Neutrophil (primary cell): ENCODE measurements at regions not wholly inside any gene's neighbourhood (a gene's known extent, or its start where the extent isn't known, plus 50 kb on each side); places are given as distances from the start of the nearest gene placed in this dataset.

Experiments used
- H3K27ac ChIP-seq: fragments of 200-600 bp; sonication (generic); 2 replicates; pipeline ENCODE4 v1.5.1; 2016; ENCODE audit warnings: mild to moderate bottlenecking, moderate library complexity
- H3K27me3 ChIP-seq: fragments of 200-600 bp; sonication (generic); 2 replicates; pipeline ENCODE4 v1.6.0; 2016; ENCODE audit warnings: mild to moderate bottlenecking
- H3K36me3 ChIP-seq: fragments of 200-600 bp; sonication (generic); 2 replicates; pipeline ENCODE4 v1.5.1; 2017
- H3K4me1 ChIP-seq, 2 experiments: fragments of 200-600 bp in 1 of 2; sonication (generic) in 1 of 2; 1 replicate in 1 of 2; 2 replicates in 1 of 2; pipeline versions ENCODE4 v1.5.1 to v1.6.1; 2013 to 2016; ENCODE audit warnings: low read depth in 1 of 2, low read length in 1 of 2, mild to moderate bottlenecking in 1 of 2, moderate library complexity in 1 of 2; ENCODE audit not compliant: control insufficient read depth in 1 of 2, insufficient read depth in 1 of 2
- H3K4me3 ChIP-seq, 2 experiments: fragments of 200-600 bp in 1 of 2; sonication (generic) in 1 of 2; 1 replicate in 1 of 2; 2 replicates in 1 of 2; pipeline ENCODE4 v1.5.1; 2013 to 2016; ENCODE audit warnings: low read depth in 1 of 2, low read length in 1 of 2, mild to moderate bottlenecking in 1 of 2, moderate library complexity in 1 of 2
- H3K9me3 ChIP-seq: fragments of 200-600 bp; sonication (generic); 2 replicates; pipeline ENCODE4 v1.5.1; 2016
- TF ChIP-seq, protein P1 (sequence below): fragments of 200-600 bp; sonication (generic); IDR thresholded peaks from 2 replicates; pipeline ENCODE4 v1.5.1; 2016; ENCODE audit warnings: antibody characterized with exemption

DNA sequence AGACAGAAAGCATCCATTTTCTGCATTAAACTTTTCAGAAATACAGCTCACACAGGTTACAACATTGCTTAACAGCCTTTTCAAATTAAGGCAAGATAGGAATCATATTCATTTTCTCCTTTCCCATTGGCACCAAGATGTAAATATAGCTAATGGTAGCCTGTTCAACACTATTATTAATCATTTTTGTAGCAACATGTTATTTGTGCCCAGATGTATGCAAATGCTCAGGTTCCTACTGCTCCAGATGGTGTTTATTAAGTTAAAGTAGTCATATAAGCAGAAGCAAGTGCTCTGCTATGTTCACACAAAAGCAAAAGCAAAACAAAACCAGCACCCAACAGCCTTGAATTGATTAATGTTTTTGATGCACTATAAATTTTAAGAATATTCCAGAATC, 1110.6 kb downstream of the SLC6A15 start:
- TF ChIP-seq, protein P1, sequence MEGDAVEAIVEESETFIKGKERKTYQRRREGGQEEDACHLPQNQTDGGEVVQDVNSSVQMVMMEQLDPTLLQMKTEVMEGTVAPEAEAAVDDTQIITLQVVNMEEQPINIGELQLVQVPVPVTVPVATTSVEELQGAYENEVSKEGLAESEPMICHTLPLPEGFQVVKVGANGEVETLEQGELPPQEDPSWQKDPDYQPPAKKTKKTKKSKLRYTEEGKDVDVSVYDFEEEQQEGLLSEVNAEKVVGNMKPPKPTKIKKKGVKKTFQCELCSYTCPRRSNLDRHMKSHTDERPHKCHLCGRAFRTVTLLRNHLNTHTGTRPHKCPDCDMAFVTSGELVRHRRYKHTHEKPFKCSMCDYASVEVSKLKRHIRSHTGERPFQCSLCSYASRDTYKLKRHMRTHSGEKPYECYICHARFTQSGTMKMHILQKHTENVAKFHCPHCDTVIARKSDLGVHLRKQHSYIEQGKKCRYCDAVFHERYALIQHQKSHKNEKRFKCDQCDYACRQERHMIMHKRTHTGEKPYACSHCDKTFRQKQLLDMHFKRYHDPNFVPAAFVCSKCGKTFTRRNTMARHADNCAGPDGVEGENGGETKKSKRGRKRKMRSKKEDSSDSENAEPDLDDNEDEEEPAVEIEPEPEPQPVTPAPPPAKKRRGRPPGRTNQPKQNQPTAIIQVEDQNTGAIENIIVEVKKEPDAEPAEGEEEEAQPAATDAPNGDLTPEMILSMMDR = no peak
- no peak overlapping the region for H3K27ac ChIP-seq
- H3K27me3 ChIP-seq = no peaks in the 10 kb centered on the region
- no peak overlapping the region for H3K4me3 ChIP-seq
- H3K36me3 ChIP-seq = no peaks in the 10 kb centered on the region
- H3K4me1 ChIP-seq = no peaks in the 10 kb centered on the region
- no peaks in the 10 kb centered on the region for H3K9me3 ChIP-seq

DNA sequence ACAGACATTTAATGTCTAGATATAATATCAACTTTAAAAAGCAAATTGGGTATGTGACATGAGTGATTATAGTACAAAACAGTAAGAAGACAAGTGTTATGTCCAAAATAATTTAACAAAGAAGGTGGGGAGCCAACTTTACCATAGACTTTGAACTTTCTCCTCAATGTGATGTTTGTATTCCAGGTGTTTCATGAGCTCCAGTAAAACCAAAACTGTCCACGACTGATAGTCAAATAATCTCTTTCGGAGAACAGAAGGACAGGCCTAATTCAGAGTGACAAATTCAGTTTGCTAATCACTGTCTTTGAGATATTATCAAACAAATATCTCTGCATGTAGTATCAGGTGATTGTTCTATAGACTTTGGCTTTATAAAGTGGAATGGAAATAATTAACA, 1112.6 kb downstream of the SLC6A15 start:
- Histone ChIP-seq H3K4me3 (no peak overlapping the region), H3K4me1 (no peaks in the 10 kb centered on the region), H3K27ac (no peak overlapping the region), H3K27me3 (no peaks in the 10 kb centered on the region), H3K36me3 (no peaks in the 10 kb centered on the region), H3K9me3 (no peaks in the 10 kb centered on the region)
- TF ChIP-seq, protein P1 = no peak

DNA sequence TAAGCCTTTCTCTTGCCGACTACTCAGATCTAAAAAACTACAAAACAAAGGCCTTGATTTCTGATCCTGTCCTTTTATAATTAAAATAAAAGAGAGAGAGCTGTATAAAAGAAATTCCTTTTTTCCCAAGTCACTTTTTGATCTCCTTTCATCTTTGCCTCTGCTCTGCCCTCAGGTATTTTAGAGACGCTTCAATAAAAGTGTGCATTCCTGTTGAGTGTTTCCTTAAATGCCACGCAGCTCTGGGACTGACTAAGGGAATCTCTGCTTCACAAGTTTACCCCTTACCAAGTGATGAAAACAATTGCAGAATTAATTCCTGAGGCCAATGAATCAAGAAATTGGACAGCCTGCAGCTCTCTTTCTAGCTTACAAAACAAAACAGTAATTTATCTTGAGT, 1109.8 kb downstream of the TMTC2 start:
- no peaks in the 10 kb centered on the region for H3K27me3 ChIP-seq
- no peak overlapping the region for H3K27ac ChIP-seq
- H3K4me3 ChIP-seq = no peak overlapping the region
- no peaks in the 10 kb centered on the region for H3K36me3 ChIP-seq
- H3K4me1 ChIP-seq = no peaks in the 10 kb centered on the region
- no peaks in the 10 kb centered on the region for H3K9me3 ChIP-seq
- TF ChIP-seq, protein P1 = no peak

DNA sequence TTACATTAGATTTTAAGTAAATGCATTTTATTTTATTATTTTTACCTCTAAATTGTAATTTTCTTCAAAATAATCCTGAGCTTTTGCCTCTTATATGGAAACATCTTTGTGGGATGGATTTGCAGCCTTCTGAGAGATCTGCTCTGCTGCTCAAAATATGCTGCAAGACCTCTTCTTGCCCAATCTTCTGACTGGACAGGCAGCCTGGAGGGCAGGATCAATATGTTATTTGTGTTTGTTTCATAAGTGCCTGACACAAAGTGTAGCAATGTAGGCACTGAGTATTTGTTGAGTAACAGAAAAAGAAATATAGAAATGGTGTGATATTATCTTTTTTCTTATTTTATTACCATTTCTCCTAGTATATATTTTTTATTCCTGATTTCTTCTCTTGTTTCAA, 1106.9 kb downstream of the TMTC2 start:
- Histone ChIP-seq H3K36me3 (no peaks in the 10 kb centered on the region), H3K27me3 (no peaks in the 10 kb centered on the region), H3K4me1 (no peaks in the 10 kb centered on the region), H3K9me3 (no peaks in the 10 kb centered on the region), H3K27ac (no peak overlapping the region), H3K4me3 (no peak overlapping the region)
- TF ChIP-seq, protein P1 = no peak

DNA sequence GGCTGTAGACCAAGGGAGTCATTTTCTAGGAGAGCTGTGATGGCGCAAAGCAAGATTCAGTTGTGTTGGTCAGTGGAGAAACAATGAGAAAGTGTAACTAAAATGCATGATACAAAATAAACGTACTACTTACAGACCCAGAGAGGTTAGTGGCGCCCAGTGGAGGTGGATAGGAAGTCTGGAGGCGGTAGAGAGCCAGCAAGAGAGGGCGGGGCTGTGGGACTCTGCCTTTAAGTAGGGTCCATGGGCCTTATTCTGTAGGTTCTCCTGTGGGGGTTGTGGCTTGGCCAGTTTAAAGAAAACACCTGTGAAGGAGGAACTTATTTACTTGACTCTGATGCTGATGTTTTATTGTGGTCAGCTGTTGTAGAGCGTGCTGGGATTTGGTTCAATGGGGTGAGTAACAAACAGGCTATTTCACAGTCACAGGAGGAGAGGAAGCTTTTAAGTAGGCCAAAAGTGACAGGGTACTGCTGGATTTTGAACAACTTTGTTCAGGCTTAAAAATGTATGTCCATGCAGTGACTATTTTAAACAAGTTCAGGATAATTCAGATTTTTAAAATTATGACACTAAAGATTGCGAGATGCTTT, 1097.7 kb downstream of the TMTC2 start:
- Histone ChIP-seq H3K4me1 (no peaks in the 10 kb centered on the region), H3K27me3 (no peaks in the 10 kb centered on the region), H3K9me3 (no peaks in the 10 kb centered on the region), H3K4me3 (no peak overlapping the region), H3K36me3 (no peaks in the 10 kb centered on the region), H3K27ac (no peak overlapping the region)
- TF ChIP-seq, protein P1 = no peak

DNA sequence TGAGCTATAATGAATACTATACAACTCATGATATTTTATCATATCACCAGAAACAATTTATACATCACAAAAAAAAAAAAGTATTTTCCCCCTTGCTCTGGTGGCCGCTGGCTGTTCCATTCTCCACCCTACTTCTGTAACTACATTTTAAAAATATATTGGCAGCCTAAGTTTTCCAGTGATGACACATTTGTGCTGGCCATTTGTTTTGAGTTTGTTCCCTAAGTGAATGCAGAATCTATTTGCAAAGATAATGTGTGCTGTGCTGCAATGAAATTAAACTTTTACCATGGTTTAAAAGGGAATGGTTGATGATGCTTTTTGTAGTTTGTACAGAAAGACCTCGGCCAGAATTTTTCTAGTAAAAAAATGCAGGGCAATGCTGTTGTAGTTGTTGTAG, 1092.8 kb downstream of the TMTC2 start:
- Histone ChIP-seq H3K4me3 (no peak overlapping the region), H3K4me1 (no peaks in the 10 kb centered on the region), H3K27ac (no peak overlapping the region), H3K36me3 (no peaks in the 10 kb centered on the region), H3K27me3 (no peaks in the 10 kb centered on the region), H3K9me3 (no peaks in the 10 kb centered on the region)
- TF ChIP-seq, protein P1 = no peak
